ENCODE measurements at regions not wholly inside any gene's neighbourhood (a gene's known extent, or its start where the extent isn't known, plus 50 kb on each side); places are given as distances from the start of the nearest gene placed in this dataset.

DNA sequence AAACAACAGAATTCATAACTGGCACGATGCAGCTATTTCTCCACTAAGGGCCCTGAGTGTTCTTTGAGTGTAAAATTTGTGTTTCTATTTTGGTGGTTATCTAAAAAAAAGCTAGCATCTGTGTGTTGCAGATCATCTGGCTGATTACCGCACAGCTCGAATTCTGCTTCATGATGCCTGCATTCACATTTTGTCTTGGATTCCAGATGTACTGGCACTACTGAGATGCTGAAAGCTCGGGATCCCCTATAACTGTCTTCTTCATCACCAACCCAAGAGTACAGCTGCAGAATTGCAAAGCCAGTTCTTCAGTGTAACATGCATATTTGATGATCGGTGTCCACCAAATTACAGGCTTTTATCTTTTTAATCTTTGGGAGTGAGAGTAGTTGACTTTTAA lies 51.6 kb upstream of the ZNF532 start:
- TF ChIP-seq, protein P1, sequence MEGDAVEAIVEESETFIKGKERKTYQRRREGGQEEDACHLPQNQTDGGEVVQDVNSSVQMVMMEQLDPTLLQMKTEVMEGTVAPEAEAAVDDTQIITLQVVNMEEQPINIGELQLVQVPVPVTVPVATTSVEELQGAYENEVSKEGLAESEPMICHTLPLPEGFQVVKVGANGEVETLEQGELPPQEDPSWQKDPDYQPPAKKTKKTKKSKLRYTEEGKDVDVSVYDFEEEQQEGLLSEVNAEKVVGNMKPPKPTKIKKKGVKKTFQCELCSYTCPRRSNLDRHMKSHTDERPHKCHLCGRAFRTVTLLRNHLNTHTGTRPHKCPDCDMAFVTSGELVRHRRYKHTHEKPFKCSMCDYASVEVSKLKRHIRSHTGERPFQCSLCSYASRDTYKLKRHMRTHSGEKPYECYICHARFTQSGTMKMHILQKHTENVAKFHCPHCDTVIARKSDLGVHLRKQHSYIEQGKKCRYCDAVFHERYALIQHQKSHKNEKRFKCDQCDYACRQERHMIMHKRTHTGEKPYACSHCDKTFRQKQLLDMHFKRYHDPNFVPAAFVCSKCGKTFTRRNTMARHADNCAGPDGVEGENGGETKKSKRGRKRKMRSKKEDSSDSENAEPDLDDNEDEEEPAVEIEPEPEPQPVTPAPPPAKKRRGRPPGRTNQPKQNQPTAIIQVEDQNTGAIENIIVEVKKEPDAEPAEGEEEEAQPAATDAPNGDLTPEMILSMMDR (IDR thresholded peaks at IDR 0.05; ENCODE audit: partially characterized antibody, unreplicated experiment), result no peak
- peaks cover 1% of the 10 kb centered on the region for H3K9me3 Mint-ChIP-seq (ENCODE audit: unreplicated experiment)
- no peak overlapping the region for H3K27ac Mint-ChIP-seq (ENCODE audit: unreplicated experiment)
- H3K4me3 Mint-ChIP-seq (ENCODE audit: unreplicated experiment), result no peak overlapping the region
- DNase-seq, result no peak
- peaks cover 3% of the 10 kb centered on the region for H3K27me3 Mint-ChIP-seq (ENCODE audit: unreplicated experiment)
- H3K4me1 Mint-ChIP-seq (ENCODE audit: low read depth, unreplicated experiment), result peaks cover 4% of the 10 kb centered on the region
- H3K36me3 Mint-ChIP-seq (ENCODE audit: unreplicated experiment), result no peaks in the 10 kb centered on the region

DNA sequence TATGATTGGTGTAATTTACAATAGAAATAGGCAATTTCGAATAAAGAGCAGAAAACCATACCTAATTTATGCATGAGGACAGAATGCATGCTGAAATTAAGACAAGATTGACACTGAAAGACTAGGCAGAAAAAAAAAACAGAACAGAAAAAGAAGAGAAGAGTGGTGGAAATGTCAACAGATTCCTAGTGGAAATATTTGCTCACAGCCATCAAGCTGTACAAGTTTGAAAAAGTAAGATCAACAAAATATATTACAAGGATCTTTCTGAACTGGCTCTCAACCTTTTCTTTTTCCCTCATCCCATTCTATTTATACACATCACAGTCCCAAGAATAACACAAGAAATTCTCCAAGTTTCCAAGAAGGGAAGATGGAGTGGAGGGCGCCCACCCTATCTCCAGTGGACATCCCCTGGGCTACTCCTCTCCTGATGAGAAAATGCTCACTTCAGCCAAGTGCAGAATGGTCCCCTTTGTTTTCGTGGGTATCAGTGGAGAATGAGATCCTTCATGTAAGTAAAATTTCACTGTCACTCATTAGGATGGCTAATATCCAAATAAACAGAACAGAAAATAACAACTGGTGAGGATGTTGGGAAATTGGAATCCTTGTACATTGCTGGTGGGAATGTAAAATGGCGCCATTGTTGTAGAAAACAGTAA lies 51.0 kb upstream of the ZNF532 start:
- no peaks in the 10 kb centered on the region for H3K36me3 Mint-ChIP-seq (ENCODE audit: unreplicated experiment)
- peaks cover 3% of the 10 kb centered on the region for H3K27me3 Mint-ChIP-seq (ENCODE audit: unreplicated experiment)
- TF ChIP-seq, protein P1 (IDR thresholded peaks at IDR 0.05; ENCODE audit: partially characterized antibody, unreplicated experiment), result no peak
- DNase-seq, result no peak
- no peak overlapping the region for H3K27ac Mint-ChIP-seq (ENCODE audit: unreplicated experiment)
- H3K9me3 Mint-ChIP-seq (ENCODE audit: unreplicated experiment), result peaks cover 1% of the 10 kb centered on the region
- H3K4me1 Mint-ChIP-seq (ENCODE audit: low read depth, unreplicated experiment), result peaks cover 4% of the 10 kb centered on the region
- H3K4me3 Mint-ChIP-seq (ENCODE audit: unreplicated experiment), result no peak overlapping the region

DNA sequence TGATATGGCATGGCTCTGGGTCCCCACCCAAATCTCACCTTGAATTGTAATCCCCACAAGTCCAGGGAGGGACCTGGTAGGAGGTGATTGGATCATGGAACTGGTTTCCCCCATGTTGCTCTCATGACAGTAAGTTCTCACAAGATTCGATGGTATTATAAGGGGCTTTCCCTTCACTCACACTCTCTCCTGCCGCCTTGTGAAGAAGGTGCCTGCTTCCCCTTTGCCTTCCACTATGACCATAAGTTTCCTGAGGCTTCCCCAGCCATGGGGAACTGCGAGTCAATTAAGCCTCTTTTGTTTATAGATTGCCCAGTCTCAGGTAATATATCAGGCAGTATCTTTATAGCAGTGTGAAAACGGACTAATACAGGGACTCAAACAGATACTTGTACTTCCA lies 50.4 kb upstream of the ZNF532 start:
- Mint-ChIP-seq H3K4me3 (ENCODE audit: unreplicated experiment) (no peak overlapping the region), H3K27ac (ENCODE audit: unreplicated experiment) (no peak overlapping the region)
- DNase-seq, result no peak

More for the DNA sequence above, 50.4 kb upstream of the ZNF532 start:
- TF ChIP-seq, protein P1 (IDR thresholded peaks at IDR 0.05; ENCODE audit: partially characterized antibody, unreplicated experiment), result no peak
- no peaks in the 10 kb centered on the region for H3K36me3 Mint-ChIP-seq (ENCODE audit: unreplicated experiment)
- peaks cover 4% of the 10 kb centered on the region for H3K4me1 Mint-ChIP-seq (ENCODE audit: low read depth, unreplicated experiment)
- H3K27me3 Mint-ChIP-seq (ENCODE audit: unreplicated experiment), result peaks cover 3% of the 10 kb centered on the region
- H3K9me3 Mint-ChIP-seq (ENCODE audit: unreplicated experiment), result peaks cover 1% of the 10 kb centered on the region

All from glutamatergic neuron (in vitro differentiated cells).